ENCODE measurements at regions not wholly inside any gene's neighbourhood (a gene's known extent, or its start where the extent isn't known, plus 50 kb on each side); places are given as distances from the start of the nearest gene placed in this dataset.

DNA sequence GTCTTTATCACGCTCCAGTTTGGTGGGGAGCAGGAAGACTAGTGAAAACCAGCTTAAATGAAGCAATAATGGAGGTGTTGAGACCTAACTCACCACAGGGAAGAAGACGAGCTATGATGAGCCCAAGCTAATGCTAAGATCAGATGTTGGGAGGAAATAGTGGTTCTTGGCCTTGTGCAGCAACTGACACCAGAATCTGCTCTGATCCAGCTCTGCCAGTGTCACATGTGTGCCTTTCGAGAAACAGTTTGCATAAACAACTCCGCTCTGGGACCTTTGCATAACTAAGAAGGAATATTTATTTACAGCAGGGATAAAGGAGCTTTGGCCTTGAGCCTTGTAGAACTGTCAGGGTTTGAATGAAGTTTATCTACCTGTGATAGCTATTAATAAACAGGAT, 369.4 kb upstream of the CCDC196 start:
- Histone ChIP-seq H3K27me3 (ENCODE audit: insufficient read depth, low read length, poor library complexity, severe bottlenecking) (no peaks in the 10 kb centered on the region), H3K9me3 (ENCODE audit: low read length) (no peaks in the 10 kb centered on the region), H3K36me3 (ENCODE audit: insufficient read depth, low read length) (no peaks in the 10 kb centered on the region), H3K4me1 (ENCODE audit: insufficient read depth, low read length) (no peaks in the 10 kb centered on the region), H3K27ac (ENCODE audit: low read depth, low read length) (no peak overlapping the region), H3K4me3 (ENCODE audit: low read length) (no peak overlapping the region)
- no peaks in the 10 kb centered on the region for H3K36me3 Mint-ChIP-seq
- DNase-seq, result no peak
- ChIA-PET CTCF (no interaction called here), POLR2A (no interaction called here)
- no peaks in the 10 kb centered on the region for H3K9me3 Mint-ChIP-seq
- H3K27ac Mint-ChIP-seq, result no peak overlapping the region
- H3K4me3 Mint-ChIP-seq, result no peak overlapping the region
- H3K4me1 Mint-ChIP-seq, result no peaks in the 10 kb centered on the region
- peaks cover 15 to 38% of the 10 kb centered on the region in 2 donors for H3K27me3 Mint-ChIP-seq

DNA sequence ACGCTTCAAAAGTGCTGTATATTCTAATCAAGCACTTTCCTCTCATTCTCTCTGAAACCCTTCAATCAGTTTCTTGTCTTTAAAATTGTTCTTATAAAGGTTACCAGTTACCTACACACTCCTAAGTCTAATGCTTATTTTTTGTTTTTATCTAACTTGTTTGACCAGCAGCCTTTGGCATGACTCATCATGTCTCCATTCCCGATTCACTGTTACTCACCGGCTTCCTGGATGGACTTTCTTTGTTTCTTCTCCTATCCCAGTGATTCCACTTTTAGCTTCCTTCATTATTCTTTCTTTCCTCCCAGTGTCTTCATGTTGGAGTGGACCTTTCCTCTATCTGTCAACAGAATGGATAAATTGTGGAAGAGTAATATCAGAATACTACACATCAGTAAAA, 368.6 kb upstream of the CCDC196 start:
- no peaks in the 10 kb centered on the region for H3K9me3 ChIP-seq (ENCODE audit: low read length)
- no peak overlapping the region for H3K27ac ChIP-seq (ENCODE audit: low read depth, low read length)
- H3K4me1 ChIP-seq (ENCODE audit: insufficient read depth, low read length), result no peaks in the 10 kb centered on the region
- no peaks in the 10 kb centered on the region for H3K27me3 ChIP-seq (ENCODE audit: insufficient read depth, low read length, poor library complexity, severe bottlenecking)
- DNase-seq, result no peak
- H3K36me3 Mint-ChIP-seq, result no peaks in the 10 kb centered on the region
- H3K4me3 ChIP-seq (ENCODE audit: low read length), result no peak overlapping the region
- H3K9me3 Mint-ChIP-seq, result no peaks in the 10 kb centered on the region
- CTCF ChIA-PET, result no interaction called here
- H3K4me1 Mint-ChIP-seq, result no peaks in the 10 kb centered on the region
- no peak overlapping the region for H3K27ac Mint-ChIP-seq
- no peaks in the 10 kb centered on the region for H3K36me3 ChIP-seq (ENCODE audit: insufficient read depth, low read length)
- peaks cover 13 to 38% of the 10 kb centered on the region in 2 donors for H3K27me3 Mint-ChIP-seq
- POLR2A ChIA-PET, result no interaction called here
- no peak overlapping the region for H3K4me3 Mint-ChIP-seq

DNA sequence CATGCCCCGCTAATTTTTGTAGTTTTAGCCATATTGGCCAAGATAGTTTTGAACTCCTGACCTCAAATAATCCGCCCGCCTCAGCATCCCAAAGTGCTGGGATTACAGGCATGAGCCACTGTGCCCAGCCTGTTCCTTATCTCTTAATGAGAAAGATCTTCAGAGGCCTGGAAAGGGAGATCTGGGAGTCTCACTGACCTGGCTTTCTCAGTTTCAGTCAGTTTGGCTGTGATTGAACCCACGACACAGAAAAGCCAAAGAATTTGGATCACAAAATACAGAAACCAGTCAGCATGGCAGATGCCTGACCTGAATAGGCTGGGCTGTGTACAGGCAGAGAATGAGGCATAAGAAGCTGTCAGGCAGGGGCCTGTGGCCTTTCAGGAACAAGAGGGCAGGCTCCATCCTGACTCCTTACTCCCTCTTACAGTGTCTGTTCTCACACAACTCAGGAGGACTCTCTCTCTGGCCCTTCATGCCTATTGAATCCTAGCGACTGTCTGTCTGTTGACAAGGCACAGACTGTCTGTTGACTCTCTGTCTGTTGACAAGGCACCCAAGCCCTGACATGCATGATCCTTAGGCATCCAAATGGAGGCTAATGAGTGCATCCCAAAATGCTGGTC, 366.5 kb upstream of the CCDC196 start:
- POLR2A ChIA-PET, result no interaction called here
- DNase-seq, result no peak

DNA sequence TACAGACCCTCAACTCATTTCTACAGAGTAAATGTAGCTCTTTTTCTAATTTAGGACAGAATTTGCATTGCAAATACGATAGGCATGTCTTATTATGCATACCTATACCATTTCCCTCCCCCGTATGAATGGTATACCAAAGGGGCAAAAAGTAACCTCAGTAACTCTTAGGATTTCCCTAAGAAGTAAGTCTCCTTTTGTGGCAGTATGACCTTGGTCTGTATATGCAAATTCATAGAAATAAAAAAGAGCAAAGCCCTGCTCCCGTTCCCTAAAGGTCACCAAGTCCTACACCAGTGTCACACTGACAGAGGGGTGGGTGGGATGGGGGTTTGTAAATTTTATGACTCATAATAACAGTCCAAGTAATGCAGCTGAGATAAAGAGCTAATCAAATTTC, 365.8 kb upstream of the CCDC196 start:
- Mint-ChIP-seq H3K9me3 (no peaks in the 10 kb centered on the region), H3K4me3 (no peak overlapping the region), H3K27ac (no peak overlapping the region), H3K27me3 (peaks cover 9 to 43% of the 10 kb centered on the region in 2 donors), H3K36me3 (no peaks in the 10 kb centered on the region), H3K4me1 (no peaks in the 10 kb centered on the region)
- H3K4me3 ChIP-seq (ENCODE audit: low read length), result no peak overlapping the region
- no peaks in the 10 kb centered on the region for H3K4me1 ChIP-seq (ENCODE audit: insufficient read depth, low read length)
- no peak overlapping the region for H3K27ac ChIP-seq (ENCODE audit: low read depth, low read length)
- H3K9me3 ChIP-seq (ENCODE audit: low read length), result no peaks in the 10 kb centered on the region
- ChIA-PET POLR2A (no interaction called here), CTCF (no interaction called here)
- no peak for DNase-seq
- no peaks in the 10 kb centered on the region for H3K36me3 ChIP-seq (ENCODE audit: insufficient read depth, low read length)
- no peaks in the 10 kb centered on the region for H3K27me3 ChIP-seq (ENCODE audit: insufficient read depth, low read length, poor library complexity, severe bottlenecking)

More for the DNA sequence above, 366.5 kb upstream of the CCDC196 start:
- Histone ChIP-seq H3K9me3 (ENCODE audit: low read length) (no peaks in the 10 kb centered on the region), H3K36me3 (ENCODE audit: insufficient read depth, low read length) (no peaks in the 10 kb centered on the region), H3K4me3 (ENCODE audit: low read length) (no peak overlapping the region), H3K4me1 (ENCODE audit: insufficient read depth, low read length) (no peaks in the 10 kb centered on the region), H3K27me3 (ENCODE audit: insufficient read depth, low read length, poor library complexity, severe bottlenecking) (no peaks in the 10 kb centered on the region), H3K27ac (ENCODE audit: low read depth, low read length) (no peak overlapping the region)
- Mint-ChIP-seq H3K36me3 (no peaks in the 10 kb centered on the region), H3K9me3 (no peaks in the 10 kb centered on the region), H3K27me3 (peaks cover 9 to 43% of the 10 kb centered on the region in 2 donors), H3K27ac (no peak overlapping the region), H3K4me1 (no peaks in the 10 kb centered on the region), H3K4me3 (no peak overlapping the region)
- CTCF ChIA-PET, result no interaction called here

DNA sequence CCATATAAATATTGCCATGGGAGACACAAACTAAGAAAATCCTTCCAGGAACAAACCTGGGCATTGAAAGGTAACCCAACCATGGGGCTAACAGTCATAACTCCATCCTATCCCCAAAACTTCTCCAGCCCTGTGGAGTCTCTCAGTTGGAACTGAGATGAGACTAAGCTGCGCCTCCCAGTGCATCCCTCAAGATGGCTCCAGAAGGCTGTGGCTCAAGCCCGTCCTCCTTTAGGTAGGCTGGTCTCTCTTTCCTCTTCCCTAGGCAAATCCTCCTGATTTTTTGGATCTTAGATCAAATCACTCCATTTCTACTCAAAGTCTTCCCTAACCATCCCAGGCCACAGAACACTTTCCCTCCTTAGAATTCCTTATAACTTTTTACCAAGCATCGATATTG, 364.3 kb upstream of the CCDC196 start:
- Histone ChIP-seq H3K27me3 (ENCODE audit: insufficient read depth, low read length, poor library complexity, severe bottlenecking) (no peaks in the 10 kb centered on the region), H3K4me3 (ENCODE audit: low read length) (no peak overlapping the region), H3K36me3 (ENCODE audit: insufficient read depth, low read length) (no peaks in the 10 kb centered on the region), H3K4me1 (ENCODE audit: insufficient read depth, low read length) (no peaks in the 10 kb centered on the region), H3K27ac (ENCODE audit: low read depth, low read length) (no peak overlapping the region), H3K9me3 (ENCODE audit: low read length) (no peaks in the 10 kb centered on the region)
- no peaks in the 10 kb centered on the region for H3K4me1 Mint-ChIP-seq
- H3K4me3 Mint-ChIP-seq, result no peak overlapping the region
- peaks cover 11 to 35% of the 10 kb centered on the region in 2 donors for H3K27me3 Mint-ChIP-seq
- DNase-seq, result no peak
- POLR2A ChIA-PET, result no interaction called here
- no peaks in the 10 kb centered on the region for H3K9me3 Mint-ChIP-seq
- CTCF ChIA-PET, result no interaction called here
- no peaks in the 10 kb centered on the region for H3K36me3 Mint-ChIP-seq
- peak overlapping the region in 1 of 8 donors; percentile 7 for H3K27ac Mint-ChIP-seq

DNA sequence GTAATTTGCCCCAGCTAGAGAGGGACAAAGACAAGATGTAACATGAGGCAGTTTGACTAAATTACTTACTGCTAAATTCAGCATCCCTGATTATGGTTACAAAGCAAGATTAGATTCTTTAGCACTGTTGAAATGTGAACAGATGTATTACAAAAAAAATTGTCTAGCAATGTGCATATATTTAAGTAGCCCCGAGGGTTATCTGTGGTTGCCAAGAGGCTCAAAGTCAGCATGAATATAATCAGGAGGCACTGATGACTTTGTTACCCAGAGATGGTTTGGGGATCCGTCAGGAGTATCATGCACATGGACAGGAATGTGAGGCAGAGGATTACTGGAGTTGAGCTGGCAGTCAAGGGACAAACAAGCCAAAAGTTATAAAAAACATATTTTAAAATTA, 356.9 kb upstream of the CCDC196 start:
- no peak overlapping the region for H3K4me3 ChIP-seq (ENCODE audit: low read length)
- CTCF ChIA-PET, result no interaction called here

DNA sequence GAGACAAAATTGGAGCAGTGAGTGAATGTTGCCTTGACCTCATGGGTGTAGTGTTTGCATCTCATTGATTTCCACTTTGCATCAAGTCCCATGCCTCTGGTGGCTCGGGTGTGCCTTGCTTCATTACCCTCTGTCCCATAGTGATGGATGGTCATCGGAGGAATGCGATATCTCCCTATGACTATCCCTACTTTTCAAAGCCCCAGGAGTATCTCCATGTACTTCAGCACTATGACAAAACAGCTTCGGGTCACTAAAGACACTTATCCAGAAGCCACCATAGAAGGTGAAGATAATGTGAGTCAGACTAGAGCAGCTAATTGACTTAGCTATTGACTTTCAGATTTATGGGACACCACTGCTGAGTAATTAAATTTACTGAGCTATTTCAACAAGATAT, 355.1 kb upstream of the CCDC196 start:
- Mint-ChIP-seq H3K27me3 (peaks cover 5 to 8% of the 10 kb centered on the region in 2 donors), H3K9me3 (no peaks in the 10 kb centered on the region), H3K27ac (no peak overlapping the region), H3K36me3 (no peaks in the 10 kb centered on the region), H3K4me1 (no peaks in the 10 kb centered on the region), H3K4me3 (no peak overlapping the region)
- Histone ChIP-seq H3K4me3 (ENCODE audit: low read length) (no peak overlapping the region), H3K36me3 (ENCODE audit: insufficient read depth, low read length) (no peaks in the 10 kb centered on the region), H3K27me3 (ENCODE audit: insufficient read depth, low read length, poor library complexity, severe bottlenecking) (no peaks in the 10 kb centered on the region), H3K9me3 (ENCODE audit: low read length) (no peaks in the 10 kb centered on the region), H3K4me1 (ENCODE audit: insufficient read depth, low read length) (no peaks in the 10 kb centered on the region), H3K27ac (ENCODE audit: low read depth, low read length) (no peak overlapping the region)
- DNase-seq, result no peak
- ChIA-PET POLR2A (no interaction called here), CTCF (no interaction called here)

More for the DNA sequence above, 356.9 kb upstream of the CCDC196 start:
- H3K9me3 ChIP-seq (ENCODE audit: low read length), result no peaks in the 10 kb centered on the region
- H3K27ac ChIP-seq (ENCODE audit: low read depth, low read length), result no peak overlapping the region
- Mint-ChIP-seq H3K4me1 (no peaks in the 10 kb centered on the region), H3K9me3 (no peaks in the 10 kb centered on the region), H3K27ac (no peak overlapping the region), H3K4me3 (no peak overlapping the region), H3K36me3 (no peaks in the 10 kb centered on the region), H3K27me3 (peaks cover 8 to 9% of the 10 kb centered on the region in 2 donors)
- POLR2A ChIA-PET, result no interaction called here
- no peaks in the 10 kb centered on the region for H3K36me3 ChIP-seq (ENCODE audit: insufficient read depth, low read length)
- no peaks in the 10 kb centered on the region for H3K4me1 ChIP-seq (ENCODE audit: insufficient read depth, low read length)
- no peaks in the 10 kb centered on the region for H3K27me3 ChIP-seq (ENCODE audit: insufficient read depth, low read length, poor library complexity, severe bottlenecking)
- DNase-seq, result no peak

DNA sequence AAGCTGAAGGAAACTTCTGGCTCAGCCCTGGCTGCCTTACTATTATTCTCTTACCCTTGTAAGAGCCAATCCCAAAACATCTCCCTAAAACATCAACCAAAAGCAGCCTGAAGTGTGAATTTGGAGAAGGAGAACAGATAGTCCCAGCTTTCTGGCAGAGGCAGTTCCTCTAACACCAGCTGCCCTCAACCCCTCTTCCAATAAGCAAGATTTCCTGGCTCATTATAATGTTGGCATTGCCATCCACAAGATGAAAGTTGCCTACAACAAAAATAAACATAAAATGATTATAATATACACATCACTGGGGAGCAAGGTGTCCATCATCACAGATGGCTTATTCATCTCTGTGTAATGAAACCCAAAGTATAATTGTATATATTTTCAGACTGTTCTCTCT, 352.5 kb upstream of the CCDC196 start:
- no peaks in the 10 kb centered on the region for H3K9me3 Mint-ChIP-seq
- H3K9me3 ChIP-seq (ENCODE audit: low read length), result no peaks in the 10 kb centered on the region
- H3K27ac Mint-ChIP-seq, result no peak overlapping the region
- H3K27ac ChIP-seq (ENCODE audit: low read depth, low read length), result no peak overlapping the region
- no peak overlapping the region for H3K4me3 Mint-ChIP-seq
- H3K36me3 Mint-ChIP-seq, result no peaks in the 10 kb centered on the region
- ChIA-PET POLR2A (no interaction called here), CTCF (no interaction called here)
- H3K4me3 ChIP-seq (ENCODE audit: low read length), result no peak overlapping the region
- DNase-seq, result no peak
- H3K27me3 Mint-ChIP-seq, result peaks cover 2 to 8% of the 10 kb centered on the region in 2 donors
- no peaks in the 10 kb centered on the region for H3K4me1 ChIP-seq (ENCODE audit: insufficient read depth, low read length)
- no peaks in the 10 kb centered on the region for H3K36me3 ChIP-seq (ENCODE audit: insufficient read depth, low read length)
- H3K27me3 ChIP-seq (ENCODE audit: insufficient read depth, low read length, poor library complexity, severe bottlenecking), result no peaks in the 10 kb centered on the region
- no peaks in the 10 kb centered on the region for H3K4me1 Mint-ChIP-seq

DNA sequence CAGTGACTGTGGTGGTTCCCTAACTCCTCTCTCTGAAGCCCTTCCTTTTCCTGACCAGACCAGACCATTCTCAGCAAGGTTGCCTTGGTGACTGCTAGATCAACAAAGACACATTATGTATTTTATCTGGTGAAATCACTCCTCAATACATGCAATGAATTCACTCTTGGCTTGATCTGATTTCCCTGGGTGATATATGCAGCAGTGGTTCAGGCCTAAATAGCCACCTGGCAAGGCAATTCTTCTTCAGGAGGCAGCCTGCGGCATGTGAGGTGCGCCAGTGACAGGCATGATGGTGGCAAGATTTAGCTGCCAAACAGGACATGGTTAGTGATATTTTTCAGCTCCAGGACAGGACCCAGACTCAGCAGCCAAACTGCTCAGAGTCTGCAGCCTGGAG, 350.3 kb upstream of the CCDC196 start:
- H3K4me3 ChIP-seq (ENCODE audit: low read length), result no peak overlapping the region
- ChIA-PET POLR2A (no interaction called here), CTCF (no interaction called here)
- H3K4me1 ChIP-seq (ENCODE audit: insufficient read depth, low read length), result peaks cover 10% of the 10 kb centered on the region
- H3K4me1 Mint-ChIP-seq, result no peaks in the 10 kb centered on the region
- no peaks in the 10 kb centered on the region for H3K9me3 ChIP-seq (ENCODE audit: low read length)
- no peaks in the 10 kb centered on the region for H3K9me3 Mint-ChIP-seq
- H3K4me3 Mint-ChIP-seq, result no peak overlapping the region
- no peaks in the 10 kb centered on the region for H3K27me3 ChIP-seq (ENCODE audit: insufficient read depth, low read length, poor library complexity, severe bottlenecking)
- DNase-seq, result no peak
- no peaks in the 10 kb centered on the region for H3K36me3 ChIP-seq (ENCODE audit: insufficient read depth, low read length)
- H3K27ac Mint-ChIP-seq, result no peak overlapping the region
- peaks cover 2 to 6% of the 10 kb centered on the region in 2 donors for H3K27me3 Mint-ChIP-seq
- H3K27ac ChIP-seq (ENCODE audit: low read depth, low read length), result no peak overlapping the region
- H3K36me3 Mint-ChIP-seq, result no peaks in the 10 kb centered on the region
